ENCODE measurements at regions not wholly inside any gene's neighbourhood (a gene's known extent, or its start where the extent isn't known, plus 50 kb on each side); places are given as distances from the start of the nearest gene placed in this dataset.

DNA sequence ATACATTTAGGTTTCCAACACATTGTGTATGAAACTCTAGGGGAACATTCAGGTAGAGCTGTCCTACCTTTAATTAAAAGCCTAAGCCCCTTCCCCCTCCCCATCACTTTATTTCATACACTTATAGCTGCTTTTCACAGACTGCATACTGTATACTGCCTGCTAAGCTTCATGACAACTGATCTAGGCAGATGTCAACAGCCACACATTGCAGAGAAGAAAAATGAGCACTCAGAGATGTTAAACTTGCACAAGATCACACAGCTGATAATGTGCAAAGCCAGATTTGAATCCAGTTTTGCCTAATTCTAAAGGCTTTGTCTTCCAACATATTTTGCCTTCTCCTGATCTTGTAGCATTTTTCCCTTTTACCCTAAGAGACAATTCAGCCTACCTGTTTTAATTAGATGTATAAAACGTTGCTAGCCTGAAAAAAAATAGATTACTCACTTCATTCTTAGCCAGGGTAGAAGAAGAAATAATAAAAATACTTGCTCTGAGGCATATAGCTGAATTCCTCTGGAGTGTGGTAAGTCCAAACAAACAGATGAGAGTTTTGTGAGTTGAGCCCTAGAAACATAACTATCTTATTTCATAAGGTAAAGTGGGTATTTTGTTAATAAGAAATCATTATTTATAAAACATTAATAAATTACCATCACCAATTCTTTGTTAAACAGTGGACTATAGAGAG is 56.9 kb upstream of the CAST start:
- TF ChIP-seq ZFX (IDR thresholded peaks at IDR 0.05; ENCODE audit: borderline replicate concordance), result no peak
- TF ChIP-seq, protein P1, sequence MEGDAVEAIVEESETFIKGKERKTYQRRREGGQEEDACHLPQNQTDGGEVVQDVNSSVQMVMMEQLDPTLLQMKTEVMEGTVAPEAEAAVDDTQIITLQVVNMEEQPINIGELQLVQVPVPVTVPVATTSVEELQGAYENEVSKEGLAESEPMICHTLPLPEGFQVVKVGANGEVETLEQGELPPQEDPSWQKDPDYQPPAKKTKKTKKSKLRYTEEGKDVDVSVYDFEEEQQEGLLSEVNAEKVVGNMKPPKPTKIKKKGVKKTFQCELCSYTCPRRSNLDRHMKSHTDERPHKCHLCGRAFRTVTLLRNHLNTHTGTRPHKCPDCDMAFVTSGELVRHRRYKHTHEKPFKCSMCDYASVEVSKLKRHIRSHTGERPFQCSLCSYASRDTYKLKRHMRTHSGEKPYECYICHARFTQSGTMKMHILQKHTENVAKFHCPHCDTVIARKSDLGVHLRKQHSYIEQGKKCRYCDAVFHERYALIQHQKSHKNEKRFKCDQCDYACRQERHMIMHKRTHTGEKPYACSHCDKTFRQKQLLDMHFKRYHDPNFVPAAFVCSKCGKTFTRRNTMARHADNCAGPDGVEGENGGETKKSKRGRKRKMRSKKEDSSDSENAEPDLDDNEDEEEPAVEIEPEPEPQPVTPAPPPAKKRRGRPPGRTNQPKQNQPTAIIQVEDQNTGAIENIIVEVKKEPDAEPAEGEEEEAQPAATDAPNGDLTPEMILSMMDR (IDR thresholded peaks at IDR 0.05), result no peak
- no peak overlapping the region for H3K27ac ChIP-seq

DNA sequence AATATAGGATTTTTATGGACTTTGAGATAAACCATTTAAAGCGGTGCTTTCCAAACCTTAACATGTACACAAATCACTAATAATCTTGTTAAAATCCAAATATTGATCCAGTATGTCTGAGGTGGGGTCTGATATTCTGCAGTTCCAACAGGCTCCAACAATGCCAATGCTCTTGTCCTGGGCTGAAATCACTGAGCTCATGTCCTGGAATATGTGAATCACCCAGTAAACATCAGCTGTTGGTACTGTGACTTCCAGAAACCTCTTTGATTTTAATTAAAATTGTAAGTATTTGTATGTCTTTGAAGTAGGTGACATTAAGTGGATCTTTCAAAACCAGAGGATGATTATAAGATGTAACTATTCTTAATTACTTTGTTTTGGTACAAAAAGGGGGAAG is 52.8 kb upstream of the CAST start:
- TF ChIP-seq, protein P1 (IDR thresholded peaks at IDR 0.05), result no peak
- no peak for TF ChIP-seq ZFX (IDR thresholded peaks at IDR 0.05; ENCODE audit: borderline replicate concordance)
- no peak overlapping the region for H3K27ac ChIP-seq

DNA sequence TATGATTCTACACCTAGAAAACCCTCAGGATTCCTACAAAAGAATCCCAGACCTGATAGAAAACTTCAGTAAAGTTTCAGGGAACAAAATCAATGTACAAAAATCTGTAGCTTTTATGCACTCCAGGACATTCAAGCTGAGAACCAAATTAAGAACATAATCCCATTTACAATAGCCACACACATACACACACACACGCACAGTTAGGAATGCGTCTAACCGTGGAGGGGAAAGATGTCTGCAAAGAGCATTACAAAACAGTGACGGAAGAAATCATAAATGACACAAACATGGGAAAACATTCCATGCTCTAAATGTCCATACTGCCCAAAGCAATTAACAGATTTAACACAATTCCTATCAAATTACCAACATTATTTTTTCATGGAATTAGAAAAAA is 51.4 kb upstream of the CAST start:
- H3K27ac ChIP-seq, result no peak overlapping the region

DNA sequence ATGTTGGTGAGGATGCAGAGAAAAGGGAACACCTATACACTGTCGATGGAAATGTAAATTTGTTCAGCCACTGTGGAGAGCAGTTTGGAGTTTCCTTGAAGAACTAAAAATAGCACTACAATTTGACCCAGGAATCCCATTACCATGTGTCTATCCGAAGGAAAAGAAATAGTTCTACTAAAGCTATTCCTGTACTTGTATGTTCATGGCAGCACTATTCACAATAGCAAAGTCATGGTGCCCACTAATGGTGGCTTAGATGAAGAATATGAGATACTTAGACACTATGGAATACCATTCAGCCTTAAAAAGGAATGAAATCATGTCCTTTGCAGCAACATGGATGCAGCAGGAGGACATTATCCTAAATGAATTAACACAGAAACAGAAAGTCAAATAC is 50.2 kb upstream of the CAST start:
- H3K27ac ChIP-seq, result no peak overlapping the region
- TF ChIP-seq, protein P1 (IDR thresholded peaks at IDR 0.05), result no peak
- no peak for TF ChIP-seq ZFX (IDR thresholded peaks at IDR 0.05; ENCODE audit: borderline replicate concordance)

More for the DNA sequence above, 51.4 kb upstream of the CAST start:
- TF ChIP-seq ZFX (IDR thresholded peaks at IDR 0.05; ENCODE audit: borderline replicate concordance), result no peak
- TF ChIP-seq, protein P1 (IDR thresholded peaks at IDR 0.05), result no peak
